ENCODE measurements at regions not wholly inside any gene's neighbourhood (a gene's known extent, or its start where the extent isn't known, plus 50 kb on each side); places are given as distances from the start of the nearest gene placed in this dataset.
"Not testable (repeated sequence)": the region's sequence is repeated elsewhere in the genome, so short reads cannot be mapped to it uniquely, and the experiment has no call there.

DNA sequence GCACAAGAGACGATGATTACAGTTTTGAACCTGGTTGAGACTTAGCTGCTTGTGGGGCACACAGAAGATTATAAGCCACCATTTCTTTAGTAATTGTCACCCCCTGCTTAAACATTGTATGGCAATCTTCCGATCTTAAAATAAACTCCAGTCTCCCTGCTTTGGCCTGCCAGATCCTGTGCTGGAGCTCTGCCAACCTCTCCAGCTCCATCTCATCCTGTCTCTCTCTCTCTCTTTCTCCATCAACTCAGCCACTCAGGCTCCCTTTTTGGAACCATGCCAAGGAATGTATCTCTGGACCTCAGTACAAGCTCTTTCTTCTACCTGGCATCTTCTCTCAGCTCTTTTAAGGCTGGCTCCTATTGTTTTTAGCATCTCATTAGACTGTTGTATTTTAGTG lies 1053.2 kb downstream of the REEP3 start:
- Histone ChIP-seq H3K36me3 (replicated peaks) (no peaks in the 10 kb centered on the region), H3K4me1 (no peaks in the 10 kb centered on the region), H3K4me3 (no peak overlapping the region), H3K9me3 (no peaks in the 10 kb centered on the region), H3K27me3 (ENCODE audit: low read depth) (no peaks in the 10 kb centered on the region)
- in situ Hi-C loops (cut with MboI; ENCODE audit: low sequenced_read_pairs) = no loop called here
- no peak for DNase-seq (ENCODE audit: low spot score in 2 of 2)

DNA sequence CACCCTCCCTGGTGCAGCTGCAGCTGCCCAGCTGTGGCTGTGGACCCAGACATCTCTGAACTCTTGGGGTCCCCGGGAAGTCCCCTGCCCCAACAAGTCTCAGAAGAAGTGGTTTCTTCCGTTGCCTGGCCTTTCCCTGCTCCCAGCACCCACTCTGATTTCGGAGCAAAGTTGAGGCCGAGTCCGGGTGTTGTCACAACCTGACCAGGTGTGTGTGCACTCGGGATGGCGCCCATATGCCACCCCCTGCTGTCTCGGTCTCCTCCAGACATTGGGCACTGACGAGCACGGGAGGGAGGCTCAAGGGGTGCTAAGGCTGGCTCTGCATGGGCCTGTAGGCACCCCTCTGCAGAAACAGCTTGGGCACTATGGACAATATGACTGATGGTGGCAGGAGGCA lies 1055.3 kb downstream of the REEP3 start:
- DNase-seq (ENCODE audit: low spot score in 2 of 2) = no peak
- no peaks in the 10 kb centered on the region for H3K27me3 ChIP-seq (ENCODE audit: low read depth)
- in situ Hi-C loops (cut with MboI; ENCODE audit: low sequenced_read_pairs) = no loop called here
- H3K4me3 ChIP-seq = no peak overlapping the region
- H3K36me3 ChIP-seq (replicated peaks) = no peaks in the 10 kb centered on the region
- no peaks in the 10 kb centered on the region for H3K9me3 ChIP-seq
- no peaks in the 10 kb centered on the region for H3K4me1 ChIP-seq

DNA sequence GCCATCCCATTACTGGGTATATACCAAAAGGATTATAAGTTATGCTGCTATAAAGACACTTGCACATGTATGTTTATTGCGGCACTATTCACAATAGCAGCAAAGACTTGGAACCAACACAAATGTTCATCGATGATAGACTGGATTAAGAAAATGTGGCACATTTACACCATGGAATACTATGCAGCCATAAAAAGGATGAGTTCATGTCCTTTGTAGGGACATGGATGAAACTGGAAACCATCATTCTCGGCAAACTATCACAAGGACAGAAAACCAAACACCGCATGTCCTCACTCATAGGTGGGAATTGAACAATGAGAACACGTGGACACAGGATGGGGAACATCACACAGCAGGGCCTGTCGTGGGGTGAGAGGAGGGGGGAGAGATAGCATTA lies 1057.6 kb downstream of the REEP3 start:
- H3K4me1 ChIP-seq; H3K27me3 ChIP-seq (ENCODE audit: low read depth); H3K9me3 ChIP-seq; H3K36me3 ChIP-seq (replicated peaks); DNase-seq (ENCODE audit: low spot score in 2 of 2); in situ Hi-C loops (cut with MboI; ENCODE audit: low sequenced_read_pairs); H3K4me3 ChIP-seq: not testable (repeated sequence)

GRCh38 chr10:64586934-64587503 lies 1065.8 kb downstream of the REEP3 start:
- in situ Hi-C loops (cut with MboI; ENCODE audit: low sequenced_read_pairs) = no loop called here
- H3K36me3 ChIP-seq (replicated peaks) = no peaks in the 10 kb centered on the region
- H3K9me3 ChIP-seq = no peaks in the 10 kb centered on the region; the same call in 1 of the 2 replicates
- no peaks in the 10 kb centered on the region for H3K27me3 ChIP-seq (ENCODE audit: low read depth)
- no peak overlapping the region for H3K4me3 ChIP-seq
- H3K4me1 ChIP-seq = no peaks in the 10 kb centered on the region
- no peak for DNase-seq (ENCODE audit: low spot score in 2 of 2)

DNA sequence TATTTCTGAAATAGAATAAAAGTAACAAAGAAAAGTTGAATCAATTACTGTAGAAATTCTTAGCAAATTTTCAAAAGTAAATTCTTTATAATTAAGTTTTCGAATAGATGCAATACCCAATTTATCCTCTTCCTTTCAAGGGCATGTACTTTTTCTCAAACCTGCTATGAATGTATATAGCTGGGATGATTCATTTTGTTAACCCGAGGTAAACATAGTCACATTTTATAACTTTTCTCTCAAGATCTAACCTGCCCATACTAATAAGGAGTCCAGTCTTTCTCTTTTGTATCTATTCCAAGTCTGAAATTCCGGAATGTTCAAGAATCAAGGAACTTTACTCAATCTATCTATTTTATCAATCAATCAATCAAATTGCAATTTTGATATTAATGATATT lies 1072.9 kb downstream of the REEP3 start:
- Histone ChIP-seq H3K9me3 (no peaks in the 10 kb centered on the region), H3K4me3 (no peak overlapping the region), H3K4me1 (no peaks in the 10 kb centered on the region), H3K36me3 (replicated peaks) (no peaks in the 10 kb centered on the region), H3K27me3 (ENCODE audit: low read depth) (no peaks in the 10 kb centered on the region)
- DNase-seq (ENCODE audit: low spot score in 2 of 2) = no peak
- in situ Hi-C loops (cut with MboI; ENCODE audit: low sequenced_read_pairs) = no loop called here

DNA sequence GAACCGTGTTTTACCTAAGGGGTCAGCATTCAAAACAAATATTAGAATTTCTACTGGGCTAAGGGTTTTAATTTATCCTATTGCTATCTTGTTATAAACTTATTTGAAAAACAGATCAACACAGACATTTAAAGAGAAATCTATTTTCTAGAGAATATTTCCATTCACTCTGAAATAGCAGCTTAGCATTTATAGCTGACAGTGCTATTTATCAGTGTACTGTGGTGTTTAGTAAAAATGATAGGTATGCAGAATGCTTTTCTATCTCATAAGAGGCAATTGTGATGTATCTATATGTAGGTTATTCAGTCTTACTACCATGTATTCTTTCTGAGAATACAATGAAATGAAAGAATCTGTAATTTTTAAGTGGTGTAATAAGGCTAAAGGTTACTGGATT lies 1077.4 kb downstream of the REEP3 start:
- in situ Hi-C loops (cut with MboI; ENCODE audit: low sequenced_read_pairs) = no loop called here
- H3K4me1 ChIP-seq = no peaks in the 10 kb centered on the region

GRCh38 chr10:64601298-64601697 lies 1080.1 kb downstream of the REEP3 start:
- Histone ChIP-seq H3K4me1 (no peaks in the 10 kb centered on the region), H3K36me3 (replicated peaks) (no peaks in the 10 kb centered on the region), H3K27me3 (ENCODE audit: low read depth) (no peaks in the 10 kb centered on the region), H3K4me3 (no peak overlapping the region), H3K9me3 (no peaks in the 10 kb centered on the region)
- in situ Hi-C loops (cut with MboI; ENCODE audit: low sequenced_read_pairs) = no loop called here
- no peak for DNase-seq (ENCODE audit: low spot score in 2 of 2)

More for the DNA sequence above, 1077.4 kb downstream of the REEP3 start:
- Histone ChIP-seq H3K36me3 (replicated peaks) (no peaks in the 10 kb centered on the region), H3K9me3 (no peaks in the 10 kb centered on the region), H3K4me3 (no peak overlapping the region), H3K27me3 (ENCODE audit: low read depth) (no peaks in the 10 kb centered on the region)
- no peak for DNase-seq (ENCODE audit: low spot score in 2 of 2)

GRCh38 chr10:64617085-64617484 lies 1095.9 kb downstream of the REEP3 start:
- Histone ChIP-seq H3K9me3 (no peaks in the 10 kb centered on the region), H3K36me3 (replicated peaks) (no peaks in the 10 kb centered on the region), H3K4me3 (no peak overlapping the region), H3K27me3 (ENCODE audit: low read depth) (no peaks in the 10 kb centered on the region), H3K4me1 (no peaks in the 10 kb centered on the region)
- in situ Hi-C loops (cut with MboI; ENCODE audit: low sequenced_read_pairs) = no loop called here
- DNase-seq (ENCODE audit: low spot score in 2 of 2) = no peak

DNA sequence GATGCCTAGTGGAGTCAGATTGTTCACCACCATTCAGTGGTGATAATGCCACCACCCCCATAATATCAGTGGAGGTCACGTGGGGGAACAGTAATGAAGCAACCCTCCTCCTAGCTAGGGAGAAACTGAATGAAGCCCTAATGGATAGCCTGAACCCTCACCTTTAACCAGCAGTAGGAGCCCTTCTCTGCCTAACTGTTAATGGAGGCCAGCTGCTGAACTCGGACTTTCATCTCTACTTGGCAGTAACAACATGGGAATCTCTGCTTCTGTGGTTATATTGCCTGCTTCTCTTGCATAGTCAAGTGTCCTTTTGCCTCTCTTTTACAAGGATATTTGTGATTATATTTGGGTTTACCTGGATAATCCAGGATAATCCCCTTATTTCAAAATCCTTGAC lies 1097.9 kb downstream of the REEP3 start:
- in situ Hi-C loops (cut with MboI; ENCODE audit: low sequenced_read_pairs) = no loop called here
- no peak for DNase-seq (ENCODE audit: low spot score in 2 of 2)
- no peaks in the 10 kb centered on the region for H3K9me3 ChIP-seq
- H3K4me1 ChIP-seq = no peaks in the 10 kb centered on the region
- no peaks in the 10 kb centered on the region for H3K27me3 ChIP-seq (ENCODE audit: low read depth)
- H3K4me3 ChIP-seq = no peak overlapping the region
- H3K36me3 ChIP-seq (replicated peaks) = no peaks in the 10 kb centered on the region

GRCh38 chr10:64626924-64627323 lies 1105.7 kb downstream of the REEP3 start:
- H3K4me1 ChIP-seq = no peaks in the 10 kb centered on the region
- H3K4me3 ChIP-seq = no peak overlapping the region
- no peaks in the 10 kb centered on the region for H3K36me3 ChIP-seq (replicated peaks)
- H3K9me3 ChIP-seq = no peaks in the 10 kb centered on the region
- in situ Hi-C loops (cut with MboI; ENCODE audit: low sequenced_read_pairs) = no loop called here
- no peaks in the 10 kb centered on the region for H3K27me3 ChIP-seq (ENCODE audit: low read depth)
- no peak for DNase-seq (ENCODE audit: low spot score in 2 of 2)

DNA sequence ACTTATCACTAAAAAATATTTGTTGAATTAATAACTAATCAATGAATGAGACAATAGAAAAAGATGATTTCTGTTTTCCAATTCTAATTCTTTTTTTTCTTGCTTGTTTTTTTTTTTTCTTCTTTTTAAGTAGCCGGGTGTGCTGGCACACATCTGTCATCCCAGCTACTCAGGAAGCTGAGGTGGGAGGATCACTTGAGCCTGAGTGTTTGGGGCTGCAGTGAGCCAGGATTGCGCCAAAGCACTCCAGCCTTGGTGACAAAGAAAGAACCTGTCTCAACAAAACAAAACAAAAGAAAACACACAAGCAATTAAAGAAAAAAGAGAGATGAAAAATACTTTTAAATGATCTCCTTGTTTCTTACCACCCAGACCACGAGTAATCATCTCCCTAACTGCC lies 1109.3 kb downstream of the REEP3 start:
- no peaks in the 10 kb centered on the region for H3K4me1 ChIP-seq

GRCh38 chr10:64635906-64636305 lies 1114.7 kb downstream of the REEP3 start:
- Histone ChIP-seq H3K9me3 (no peaks in the 10 kb centered on the region), H3K4me1 (no peaks in the 10 kb centered on the region), H3K4me3 (no peak overlapping the region), H3K27me3 (ENCODE audit: low read depth) (no peaks in the 10 kb centered on the region), H3K36me3 (replicated peaks) (no peaks in the 10 kb centered on the region)
- in situ Hi-C loops (cut with MboI; ENCODE audit: low sequenced_read_pairs) = no loop called here
- no peak for DNase-seq (ENCODE audit: low spot score in 2 of 2)

More for the DNA sequence above, 1109.3 kb downstream of the REEP3 start:
- Histone ChIP-seq H3K9me3 (no peaks in the 10 kb centered on the region), H3K27me3 (ENCODE audit: low read depth) (no peaks in the 10 kb centered on the region), H3K36me3 (replicated peaks) (no peaks in the 10 kb centered on the region), H3K4me3 (no peak overlapping the region)
- no peak for DNase-seq (ENCODE audit: low spot score in 2 of 2)
- in situ Hi-C loops (cut with MboI; ENCODE audit: low sequenced_read_pairs) = no loop called here

DNA sequence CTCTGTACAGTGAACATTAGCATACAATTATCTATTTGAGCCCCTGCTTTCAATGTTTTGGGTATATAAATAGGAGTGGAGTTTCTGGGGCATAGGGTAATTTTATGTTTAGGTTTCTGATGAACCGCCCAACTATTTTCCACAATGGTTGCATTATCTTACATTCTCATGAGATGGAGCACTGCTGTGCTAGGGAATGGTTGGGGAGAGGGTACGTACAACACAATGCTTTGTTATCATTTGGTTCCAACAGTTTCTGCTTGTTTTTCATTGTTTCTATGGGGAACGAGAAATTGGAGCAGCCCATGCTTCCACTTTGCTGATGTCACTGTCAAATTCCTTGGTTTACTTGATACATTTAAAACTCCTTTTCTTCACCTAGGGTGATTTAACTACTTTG lies 1115.3 kb downstream of the REEP3 start:
- in situ Hi-C loops (cut with MboI; ENCODE audit: low sequenced_read_pairs) = no loop called here
- Histone ChIP-seq H3K4me1 (no peaks in the 10 kb centered on the region), H3K9me3 (no peaks in the 10 kb centered on the region), H3K4me3 (no peak overlapping the region), H3K27me3 (ENCODE audit: low read depth) (no peaks in the 10 kb centered on the region), H3K36me3 (replicated peaks) (no peaks in the 10 kb centered on the region)
- DNase-seq (ENCODE audit: low spot score in 2 of 2) = no peak

DNA sequence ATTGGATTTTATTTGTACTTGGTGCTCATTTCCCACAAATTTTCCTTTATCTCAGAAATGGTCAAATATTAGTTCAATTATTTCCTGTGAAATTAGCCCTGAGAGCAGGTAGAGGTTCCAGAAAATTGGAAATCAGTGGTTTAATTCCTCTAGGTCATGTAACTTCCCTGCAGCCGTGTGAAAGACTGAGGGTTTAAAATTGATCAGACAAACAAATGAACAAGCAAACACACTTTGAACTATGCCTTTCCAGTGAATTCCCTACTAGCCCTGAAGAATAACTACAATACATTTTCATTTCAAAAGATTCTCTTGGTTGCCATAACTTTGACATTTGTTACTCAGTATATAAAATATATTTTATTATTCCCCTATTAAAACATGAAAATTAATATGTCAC lies 1116.7 kb downstream of the REEP3 start:
- in situ Hi-C loops (cut with MboI; ENCODE audit: low sequenced_read_pairs) = no loop called here
- no peak overlapping the region for H3K4me3 ChIP-seq
- no peaks in the 10 kb centered on the region for H3K27me3 ChIP-seq (ENCODE audit: low read depth)
- no peak for DNase-seq (ENCODE audit: low spot score in 2 of 2)
- no peaks in the 10 kb centered on the region for H3K9me3 ChIP-seq
- H3K36me3 ChIP-seq (replicated peaks) = no peaks in the 10 kb centered on the region
- no peaks in the 10 kb centered on the region for H3K4me1 ChIP-seq

GRCh38 chr10:64648915-64649314 lies 1127.7 kb downstream of the REEP3 start:
- Histone ChIP-seq H3K27me3 (ENCODE audit: low read depth) (no peaks in the 10 kb centered on the region), H3K9me3 (no peaks in the 10 kb centered on the region), H3K4me3 (no peak overlapping the region), H3K4me1 (no peaks in the 10 kb centered on the region), H3K36me3 (replicated peaks) (no peaks in the 10 kb centered on the region)
- in situ Hi-C loops (cut with MboI; ENCODE audit: low sequenced_read_pairs) = no loop called here
- peak in 1 of 2 experiments; percentile 24 for DNase-seq (ENCODE audit: low spot score in 2 of 2)

Data from HAP-1 (cell line).